OCI-LY3 (cell line): ENCODE measurements at regions not wholly inside any gene's neighbourhood (a gene's known extent, or its start where the extent isn't known, plus 50 kb on each side); places are given as distances from the start of the nearest gene placed in this dataset.

ENCODE experiments used
- EZH2phosphoT487 ChIP-seq: fragments of 200-600 bp; shearing (Covaris generic); IDR thresholded peaks from 2 replicates; pipeline ENCODE4 v1.6.1; 2018; ENCODE audit warnings: antibody characterized with exemption, mixed run types, low read depth
- TF ChIP-seq, protein P1 (sequence below): fragments of 200-600, 300-600 bp; sonication (generic); IDR thresholded peaks from 2 replicates; pipeline ENCODE4 v1.5.1; 2014; ENCODE audit warnings: antibody characterized with exemption, low read length, low read depth

DNA sequence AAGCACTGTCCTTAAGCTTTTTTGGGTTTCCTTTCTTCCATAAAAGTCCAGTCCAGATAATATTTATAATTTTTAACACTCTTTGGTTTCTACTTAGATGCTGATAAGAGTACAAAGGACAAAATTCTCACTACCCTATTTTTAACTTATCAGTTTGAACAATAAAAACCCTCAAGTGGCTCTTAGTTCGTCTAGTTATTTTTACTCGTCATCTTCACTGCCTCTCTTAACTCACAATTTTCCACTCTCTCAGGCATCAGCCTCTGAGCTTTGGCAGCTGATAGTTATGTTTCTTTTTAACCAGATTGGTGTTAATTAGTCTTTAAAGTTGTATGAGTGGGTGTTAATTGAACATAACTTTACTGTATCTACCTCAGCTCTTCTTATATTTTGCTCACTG lies 517.1 kb upstream of the SYT4 start:
- TF ChIP-seq, protein P1, sequence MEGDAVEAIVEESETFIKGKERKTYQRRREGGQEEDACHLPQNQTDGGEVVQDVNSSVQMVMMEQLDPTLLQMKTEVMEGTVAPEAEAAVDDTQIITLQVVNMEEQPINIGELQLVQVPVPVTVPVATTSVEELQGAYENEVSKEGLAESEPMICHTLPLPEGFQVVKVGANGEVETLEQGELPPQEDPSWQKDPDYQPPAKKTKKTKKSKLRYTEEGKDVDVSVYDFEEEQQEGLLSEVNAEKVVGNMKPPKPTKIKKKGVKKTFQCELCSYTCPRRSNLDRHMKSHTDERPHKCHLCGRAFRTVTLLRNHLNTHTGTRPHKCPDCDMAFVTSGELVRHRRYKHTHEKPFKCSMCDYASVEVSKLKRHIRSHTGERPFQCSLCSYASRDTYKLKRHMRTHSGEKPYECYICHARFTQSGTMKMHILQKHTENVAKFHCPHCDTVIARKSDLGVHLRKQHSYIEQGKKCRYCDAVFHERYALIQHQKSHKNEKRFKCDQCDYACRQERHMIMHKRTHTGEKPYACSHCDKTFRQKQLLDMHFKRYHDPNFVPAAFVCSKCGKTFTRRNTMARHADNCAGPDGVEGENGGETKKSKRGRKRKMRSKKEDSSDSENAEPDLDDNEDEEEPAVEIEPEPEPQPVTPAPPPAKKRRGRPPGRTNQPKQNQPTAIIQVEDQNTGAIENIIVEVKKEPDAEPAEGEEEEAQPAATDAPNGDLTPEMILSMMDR = no peak
- no peak for TF ChIP-seq EZH2phosphoT487
